ENCODE measurements at regions not wholly inside any gene's neighbourhood (a gene's known extent, or its start where the extent isn't known, plus 50 kb on each side); places are given as distances from the start of the nearest gene placed in this dataset.

DNA sequence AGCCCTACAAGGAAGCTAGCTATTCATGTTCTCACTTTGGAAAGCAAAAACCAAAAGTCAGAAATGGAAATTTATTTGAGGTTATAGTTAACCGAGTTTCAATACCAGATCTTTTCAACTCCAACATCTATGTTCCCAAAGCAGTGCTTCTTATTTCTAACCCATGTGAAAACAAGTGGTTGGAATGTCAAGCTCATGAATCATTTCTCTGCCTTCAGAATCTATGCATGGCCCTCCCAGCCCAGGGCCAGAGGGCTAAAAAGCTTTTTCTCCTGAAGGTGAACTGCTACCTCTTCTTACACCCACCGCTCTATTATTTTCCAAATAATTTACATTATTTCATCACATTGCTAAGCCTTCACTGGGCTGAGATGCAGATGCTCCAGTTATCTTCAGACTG lies 158.4 kb downstream of the SP3 start:
- Histone ChIP-seq H3K4me1 (peaks cover 9% of the 10 kb centered on the region), H3K9ac (no peak overlapping the region), H3K36me3 (no peaks in the 10 kb centered on the region), H2AFZ (replicated peaks) (no peak overlapping the region), H4K20me1 (ENCODE audit: low read depth) (no peaks in the 10 kb centered on the region), H3K9me3 (ENCODE audit: low read depth) (no peaks in the 10 kb centered on the region), H3K27ac (no peak overlapping the region), H3K4me2 (no peak overlapping the region), H3F3A (ENCODE audit: low read depth) (no peaks in the 10 kb centered on the region), H3K79me2 (ENCODE audit: low read depth) (no peaks in the 10 kb centered on the region), H3K4me3 (no peak overlapping the region), H3K27me3 (no peaks in the 10 kb centered on the region)
- peaks cover 9% of the 10 kb centered on the region for H3K27me3 Mint-ChIP-seq (ENCODE audit: insufficient read depth, low read depth)
- H3K4me3 Mint-ChIP-seq, result no peak overlapping the region
- no peak overlapping the region for H3K27ac Mint-ChIP-seq
- peaks cover 10% of the 10 kb centered on the region for H3K4me1 Mint-ChIP-seq
- TF ChIP-seq EZH2phosphoT487 (IDR thresholded peaks at IDR 0.05), result no peak
- TF ChIP-seq, protein P1, sequence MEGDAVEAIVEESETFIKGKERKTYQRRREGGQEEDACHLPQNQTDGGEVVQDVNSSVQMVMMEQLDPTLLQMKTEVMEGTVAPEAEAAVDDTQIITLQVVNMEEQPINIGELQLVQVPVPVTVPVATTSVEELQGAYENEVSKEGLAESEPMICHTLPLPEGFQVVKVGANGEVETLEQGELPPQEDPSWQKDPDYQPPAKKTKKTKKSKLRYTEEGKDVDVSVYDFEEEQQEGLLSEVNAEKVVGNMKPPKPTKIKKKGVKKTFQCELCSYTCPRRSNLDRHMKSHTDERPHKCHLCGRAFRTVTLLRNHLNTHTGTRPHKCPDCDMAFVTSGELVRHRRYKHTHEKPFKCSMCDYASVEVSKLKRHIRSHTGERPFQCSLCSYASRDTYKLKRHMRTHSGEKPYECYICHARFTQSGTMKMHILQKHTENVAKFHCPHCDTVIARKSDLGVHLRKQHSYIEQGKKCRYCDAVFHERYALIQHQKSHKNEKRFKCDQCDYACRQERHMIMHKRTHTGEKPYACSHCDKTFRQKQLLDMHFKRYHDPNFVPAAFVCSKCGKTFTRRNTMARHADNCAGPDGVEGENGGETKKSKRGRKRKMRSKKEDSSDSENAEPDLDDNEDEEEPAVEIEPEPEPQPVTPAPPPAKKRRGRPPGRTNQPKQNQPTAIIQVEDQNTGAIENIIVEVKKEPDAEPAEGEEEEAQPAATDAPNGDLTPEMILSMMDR (IDR thresholded peaks at IDR 0.05), result no peak
- peaks cover 9% of the 10 kb centered on the region for H3K9me3 Mint-ChIP-seq
- no peak for DNase-seq (ENCODE audit: low spot score)
- peaks cover 4% of the 10 kb centered on the region for H3K36me3 Mint-ChIP-seq

DNA sequence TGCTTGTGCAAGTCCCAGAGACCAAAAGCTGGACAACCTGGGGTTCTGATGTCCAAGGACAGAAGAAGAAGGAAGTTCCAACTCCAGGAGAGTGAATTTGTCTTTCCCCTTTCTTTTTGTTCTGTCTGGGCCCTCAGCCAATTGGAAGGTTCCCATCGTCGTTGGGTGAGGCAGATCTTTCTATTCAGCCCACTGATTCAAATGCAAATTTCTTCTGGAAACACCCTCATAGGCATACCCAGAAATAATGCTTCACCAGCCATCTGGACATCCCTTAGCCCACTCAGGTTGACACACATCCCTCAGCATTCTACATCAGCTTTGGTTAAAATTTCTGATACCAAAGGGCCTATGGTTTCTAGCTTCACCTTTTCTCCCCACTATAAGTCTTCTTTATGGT lies 156.5 kb downstream of the SP3 start:
- H3K79me2 ChIP-seq (ENCODE audit: low read depth), result no peaks in the 10 kb centered on the region
- H3K9me3 ChIP-seq (ENCODE audit: low read depth), result no peaks in the 10 kb centered on the region
- no peak overlapping the region for H3K4me3 ChIP-seq
- peaks cover 4% of the 10 kb centered on the region for H3K36me3 Mint-ChIP-seq
- no peaks in the 10 kb centered on the region for H3K27me3 ChIP-seq
- no peak overlapping the region for H3K27ac Mint-ChIP-seq
- H3K4me3 Mint-ChIP-seq, result no peak overlapping the region
- peaks cover 9% of the 10 kb centered on the region for H3K27me3 Mint-ChIP-seq (ENCODE audit: insufficient read depth, low read depth)
- no peaks in the 10 kb centered on the region for H3K36me3 ChIP-seq
- H3K27ac ChIP-seq, result no peak overlapping the region
- H3K4me1 Mint-ChIP-seq, result peaks cover 3% of the 10 kb centered on the region
- no peak for DNase-seq (ENCODE audit: low spot score)
- H2AFZ ChIP-seq (replicated peaks), result no peak overlapping the region
- peaks cover 9% of the 10 kb centered on the region for H3K4me1 ChIP-seq
- H3K9ac ChIP-seq, result no peak overlapping the region
- H3F3A ChIP-seq (ENCODE audit: low read depth), result no peaks in the 10 kb centered on the region
- no peak overlapping the region for H3K4me2 ChIP-seq
- no peaks in the 10 kb centered on the region for H4K20me1 ChIP-seq (ENCODE audit: low read depth)
- TF ChIP-seq EZH2phosphoT487 (IDR thresholded peaks at IDR 0.05) (no peak), EZH2 (IDR thresholded peaks at IDR 0.05) (no peak)
- TF ChIP-seq, protein P1 (IDR thresholded peaks at IDR 0.05), result no peak
- H3K9me3 Mint-ChIP-seq, result peaks cover 9% of the 10 kb centered on the region

DNA sequence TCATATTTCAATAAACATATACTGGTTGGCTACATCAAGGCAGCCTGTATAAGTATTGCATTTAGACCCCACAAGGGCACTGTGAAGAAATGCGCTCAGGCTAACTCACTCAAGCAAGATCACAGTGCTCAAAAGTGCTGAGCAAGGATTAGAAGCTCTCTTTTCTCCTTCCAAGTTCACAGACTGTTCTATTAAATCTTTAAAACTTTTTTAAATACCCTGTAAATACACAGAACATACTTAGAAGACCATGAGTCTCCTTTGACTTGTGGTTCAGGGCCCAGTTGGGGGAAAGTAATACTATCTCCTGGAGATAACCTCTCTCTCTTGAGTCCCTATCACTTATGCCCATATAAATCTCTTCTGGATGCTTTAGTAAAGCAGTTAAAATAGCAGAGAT lies 152.9 kb downstream of the SP3 start:
- no peaks in the 10 kb centered on the region for H4K20me1 ChIP-seq (ENCODE audit: low read depth)
- peaks cover 3% of the 10 kb centered on the region for H3K4me1 Mint-ChIP-seq
- H3K36me3 Mint-ChIP-seq, result peaks cover 3% of the 10 kb centered on the region
- H3F3A ChIP-seq (ENCODE audit: low read depth), result no peaks in the 10 kb centered on the region
- no peak overlapping the region for H3K4me3 ChIP-seq
- no peak overlapping the region for H3K27ac Mint-ChIP-seq
- H3K27me3 Mint-ChIP-seq (ENCODE audit: insufficient read depth, low read depth), result peaks cover 3% of the 10 kb centered on the region
- TF ChIP-seq, protein P1 (IDR thresholded peaks at IDR 0.05), result no peak
- TF ChIP-seq EZH2phosphoT487 (IDR thresholded peaks at IDR 0.05), result no peak
- TF ChIP-seq EZH2 (IDR thresholded peaks at IDR 0.05), result no peak
- no peak overlapping the region for H2AFZ ChIP-seq (replicated peaks)
- H3K4me3 Mint-ChIP-seq, result no peak overlapping the region
- no peak overlapping the region for H3K27ac ChIP-seq
- no peak for DNase-seq (ENCODE audit: low spot score)
- no peaks in the 10 kb centered on the region for H3K27me3 ChIP-seq
- H3K9me3 Mint-ChIP-seq, result peaks cover 5% of the 10 kb centered on the region
- H3K9ac ChIP-seq, result no peak overlapping the region
- no peak overlapping the region for H3K4me2 ChIP-seq
- no peaks in the 10 kb centered on the region for H3K4me1 ChIP-seq
- H3K79me2 ChIP-seq (ENCODE audit: low read depth), result no peaks in the 10 kb centered on the region
- H3K36me3 ChIP-seq, result no peaks in the 10 kb centered on the region
- no peaks in the 10 kb centered on the region for H3K9me3 ChIP-seq (ENCODE audit: low read depth)

GRCh38 chr2:173814306-173814705 lies 150.9 kb downstream of the SP3 start:
- peaks cover 7% of the 10 kb centered on the region for H3K4me1 Mint-ChIP-seq
- H3K27me3 Mint-ChIP-seq (ENCODE audit: insufficient read depth, low read depth), result no peaks in the 10 kb centered on the region
- Histone ChIP-seq H4K20me1 (ENCODE audit: low read depth) (no peaks in the 10 kb centered on the region), H3K36me3 (no peaks in the 10 kb centered on the region), H3K4me1 (no peaks in the 10 kb centered on the region), H2AFZ (replicated peaks) (no peak overlapping the region), H3K4me3 (no peak overlapping the region), H3K27me3 (no peaks in the 10 kb centered on the region), H3K27ac (no peak overlapping the region), H3K4me2 (no peak overlapping the region), H3F3A (ENCODE audit: low read depth) (no peaks in the 10 kb centered on the region), H3K9me3 (ENCODE audit: low read depth) (no peaks in the 10 kb centered on the region), H3K79me2 (ENCODE audit: low read depth) (no peaks in the 10 kb centered on the region), H3K9ac (no peak overlapping the region)
- DNase-seq (ENCODE audit: low spot score), result no peak
- no peaks in the 10 kb centered on the region for H3K9me3 Mint-ChIP-seq
- no peaks in the 10 kb centered on the region for H3K36me3 Mint-ChIP-seq
- TF ChIP-seq EZH2 (IDR thresholded peaks at IDR 0.05), result no peak
- TF ChIP-seq, protein P1 (IDR thresholded peaks at IDR 0.05), result no peak
- TF ChIP-seq EZH2phosphoT487 (IDR thresholded peaks at IDR 0.05), result no peak
- H3K27ac Mint-ChIP-seq, result no peak overlapping the region
- H3K4me3 Mint-ChIP-seq, result no peak overlapping the region

Measured in neural progenitor cell (in vitro differentiated cells).